ENCODE measurements at regions not wholly inside any gene's neighbourhood (a gene's known extent, or its start where the extent isn't known, plus 50 kb on each side); places are given as distances from the start of the nearest gene placed in this dataset.

DNA sequence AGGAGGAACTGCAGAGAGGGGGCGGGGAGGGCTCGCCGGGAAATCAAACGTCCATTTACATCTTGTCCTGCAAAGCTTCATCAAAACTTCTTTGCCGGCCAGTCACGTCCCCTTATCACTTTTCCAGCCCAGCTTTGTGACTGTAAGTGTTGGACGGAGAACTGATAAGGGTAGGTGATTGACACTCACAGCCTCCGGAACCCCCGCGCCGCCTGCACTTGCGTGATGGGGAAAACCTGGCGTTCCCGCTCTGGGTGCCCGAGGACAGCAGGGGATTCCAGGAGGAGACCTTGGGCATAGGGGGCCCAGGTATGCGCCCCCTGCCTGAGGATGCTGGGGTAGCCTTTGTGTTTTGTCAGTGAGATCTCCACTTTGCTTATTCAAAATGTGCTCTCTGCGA, 72.8 kb upstream of the ANKRD34C start:
- Histone ChIP-seq H3K4me1 (no peaks in the 10 kb centered on the region), H3K9me3 (no peaks in the 10 kb centered on the region), H3K27ac (no peak overlapping the region), H3K36me3 (no peaks in the 10 kb centered on the region), H3K27me3 (replicated peaks in 1 of 7) (peaks cover 0 to 91% (median 37%) of the 10 kb centered on the region in 7 donors), H3K4me3 (no peak overlapping the region)
- TF ChIP-seq POLR2A (IDR thresholded peaks at IDR 0.05) (no peak), POLR2AphosphoS5 (IDR thresholded peaks at IDR 0.05) (no peak)
- TF ChIP-seq, protein P1, sequence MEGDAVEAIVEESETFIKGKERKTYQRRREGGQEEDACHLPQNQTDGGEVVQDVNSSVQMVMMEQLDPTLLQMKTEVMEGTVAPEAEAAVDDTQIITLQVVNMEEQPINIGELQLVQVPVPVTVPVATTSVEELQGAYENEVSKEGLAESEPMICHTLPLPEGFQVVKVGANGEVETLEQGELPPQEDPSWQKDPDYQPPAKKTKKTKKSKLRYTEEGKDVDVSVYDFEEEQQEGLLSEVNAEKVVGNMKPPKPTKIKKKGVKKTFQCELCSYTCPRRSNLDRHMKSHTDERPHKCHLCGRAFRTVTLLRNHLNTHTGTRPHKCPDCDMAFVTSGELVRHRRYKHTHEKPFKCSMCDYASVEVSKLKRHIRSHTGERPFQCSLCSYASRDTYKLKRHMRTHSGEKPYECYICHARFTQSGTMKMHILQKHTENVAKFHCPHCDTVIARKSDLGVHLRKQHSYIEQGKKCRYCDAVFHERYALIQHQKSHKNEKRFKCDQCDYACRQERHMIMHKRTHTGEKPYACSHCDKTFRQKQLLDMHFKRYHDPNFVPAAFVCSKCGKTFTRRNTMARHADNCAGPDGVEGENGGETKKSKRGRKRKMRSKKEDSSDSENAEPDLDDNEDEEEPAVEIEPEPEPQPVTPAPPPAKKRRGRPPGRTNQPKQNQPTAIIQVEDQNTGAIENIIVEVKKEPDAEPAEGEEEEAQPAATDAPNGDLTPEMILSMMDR (IDR thresholded peaks at IDR 0.05 in 8 of 11, conservative IDR thresholded peaks at IDR 0.05 in 3 of 11) = no peak
- no peak for DNase-seq
- intact Hi-C loops (cut with DNase I; ENCODE audit: low total_unique reads) = no loop called here
- WGBS, 5 donors = 4 to 12% (median 5%) methylated on average over 17 of the region's 17 CpGs

DNA sequence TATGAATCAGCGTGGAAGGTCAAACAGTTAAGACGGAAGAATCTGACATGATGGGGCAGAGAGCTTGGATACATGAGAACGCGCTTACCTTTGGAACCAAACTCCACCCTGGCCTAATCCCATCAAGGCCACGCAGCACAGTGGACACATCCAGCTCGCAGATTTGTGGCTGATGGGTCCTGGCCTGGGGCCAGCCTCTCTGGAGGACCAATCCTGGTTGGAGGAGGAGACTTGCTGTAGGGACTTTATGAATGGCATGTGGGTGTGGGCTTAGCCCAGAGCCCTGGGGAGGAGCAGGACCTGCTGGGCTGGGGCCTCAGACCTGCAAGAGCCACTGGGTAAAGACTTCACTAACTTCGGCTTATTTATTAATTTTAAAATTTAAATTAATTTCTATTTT, 73.4 kb upstream of the ANKRD34C start:
- intact Hi-C loops (cut with DNase I; ENCODE audit: low total_unique reads) = no loop called here
- Histone ChIP-seq H3K36me3 (no peaks in the 10 kb centered on the region), H3K4me1 (no peaks in the 10 kb centered on the region), H3K27ac (no peak overlapping the region), H3K4me3 (no peak overlapping the region), H3K27me3 (replicated peaks in 1 of 7) (peaks cover 0 to 91% (median 37%) of the 10 kb centered on the region in 7 donors), H3K9me3 (no peaks in the 10 kb centered on the region)
- no peak for DNase-seq
- 81 to 92% (median 85%) methylated on average over 7 of the region's 7 CpGs for WGBS, 5 donors
- TF ChIP-seq POLR2A (IDR thresholded peaks at IDR 0.05) (no peak), POLR2AphosphoS5 (IDR thresholded peaks at IDR 0.05) (no peak)
- TF ChIP-seq, protein P1 (IDR thresholded peaks at IDR 0.05 in 8 of 11, conservative IDR thresholded peaks at IDR 0.05 in 3 of 11) = no peak

DNA sequence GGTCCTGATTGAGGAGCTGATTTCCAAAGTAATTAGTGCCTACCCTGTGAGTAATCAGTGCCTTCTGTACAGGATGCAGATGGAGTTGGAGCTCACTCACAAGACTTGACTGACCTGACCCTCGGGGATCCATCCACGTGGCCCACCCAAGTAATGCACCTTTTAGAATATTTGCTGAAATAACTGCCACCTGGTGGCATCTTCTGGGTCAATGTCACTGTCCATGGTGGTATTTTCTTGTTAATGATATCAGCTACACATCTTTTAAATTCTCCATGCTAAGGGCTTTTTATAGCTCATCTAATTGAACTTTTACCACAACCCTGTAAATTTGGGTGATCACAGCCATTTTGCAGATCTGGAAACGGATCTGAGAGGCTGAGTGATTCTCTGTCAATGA, 74.3 kb upstream of the ANKRD34C start:
- Histone ChIP-seq H3K4me1 (no peaks in the 10 kb centered on the region), H3K36me3 (no peaks in the 10 kb centered on the region), H3K27me3 (replicated peaks in 1 of 7) (peaks cover 0 to 86% (median 37%) of the 10 kb centered on the region in 7 donors), H3K27ac (no peak overlapping the region), H3K9me3 (no peaks in the 10 kb centered on the region), H3K4me3 (no peak overlapping the region)
- no peak for TF ChIP-seq POLR2AphosphoS5 (IDR thresholded peaks at IDR 0.05)
- DNase-seq = no peak
- intact Hi-C loops (cut with DNase I; ENCODE audit: low total_unique reads) = no loop called here
- 46 to 63% (median 48%) methylated on average over 3 of the region's 3 CpGs for WGBS, 5 donors

DNA sequence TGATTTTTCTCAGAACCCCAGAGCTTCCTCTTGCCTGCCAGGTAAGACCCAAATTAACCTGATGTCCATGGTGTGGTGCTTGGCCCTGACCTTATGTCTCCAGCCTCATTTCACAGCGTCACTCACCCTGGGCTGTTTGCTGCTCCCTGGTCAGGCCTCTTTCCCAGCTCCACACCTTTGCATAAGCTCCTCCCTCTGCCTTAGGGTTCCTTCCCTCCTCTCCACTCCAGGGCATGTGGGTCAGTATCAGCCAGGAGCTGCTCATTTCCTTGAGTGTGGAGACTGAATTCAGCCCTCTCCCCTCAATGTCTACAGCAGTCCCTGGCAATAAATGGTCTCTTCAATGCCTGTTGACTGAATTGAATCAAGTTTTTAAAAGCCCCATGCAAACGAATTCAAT, 75.6 kb upstream of the ANKRD34C start:
- no peaks in the 10 kb centered on the region for H3K36me3 ChIP-seq
- TF ChIP-seq, protein P1 (IDR thresholded peaks at IDR 0.05 in 8 of 11, conservative IDR thresholded peaks at IDR 0.05 in 3 of 11) = no peak
- TF ChIP-seq POLR2AphosphoS5 (IDR thresholded peaks at IDR 0.05) (no peak), POLR2A (IDR thresholded peaks at IDR 0.05) (no peak)
- no peaks in the 10 kb centered on the region for H3K4me1 ChIP-seq
- H3K9me3 ChIP-seq = no peaks in the 10 kb centered on the region
- no peak overlapping the region for H3K4me3 ChIP-seq
- no peak overlapping the region for H3K27ac ChIP-seq
- intact Hi-C loops (cut with DNase I; ENCODE audit: low total_unique reads) = no loop called here
- no peak for DNase-seq
- 44 to 70% (median 52%) methylated on average over 2 of the region's 2 CpGs for WGBS, 5 donors
- H3K27me3 ChIP-seq (replicated peaks in 1 of 7) = peaks cover 0 to 76% (median 37%) of the 10 kb centered on the region in 7 donors
